ENCODE measurements at regions not wholly inside any gene's neighbourhood (a gene's known extent, or its start where the extent isn't known, plus 50 kb on each side); places are given as distances from the start of the nearest gene placed in this dataset.
"Not testable (repeated sequence)": the region's sequence is repeated elsewhere in the genome, so short reads cannot be mapped to it uniquely, and the experiment has no call there.

GRCh38 chr9:29968831-29969230 is 2395.6 kb upstream of the C9orf72 start:
- no peak for DNase-seq

- DNase-seq = no peak
Observed at GRCh38 chr9:29969408-29969807, 2396.1 kb upstream of the C9orf72 start.

GRCh38 chr9:29969856-29970647 is 2396.8 kb upstream of the C9orf72 start:
- DNase-seq = no peak

GRCh38 chr9:29974197-29974596 is 2400.9 kb upstream of the C9orf72 start:
- DNase-seq = no peak

GRCh38 chr9:29976981-29977380 is 2403.7 kb upstream of the C9orf72 start:
- no peak for DNase-seq

GRCh38 chr9:29981013-29981412 is 2403.4 kb upstream of the ACO1 start:
- no peak for DNase-seq

GRCh38 chr9:29999645-30000044 is 2384.8 kb upstream of the ACO1 start:
- DNase-seq = no peak

- DNase-seq = no peak
Observed at GRCh38 chr9:30010691-30011090, 2373.8 kb upstream of the ACO1 start.

GRCh38 chr9:30012622-30013021 is 2371.8 kb upstream of the ACO1 start:
- DNase-seq = no peak

GRCh38 chr9:30015073-30015472 is 2369.4 kb upstream of the ACO1 start:
- DNase-seq = no peak

GRCh38 chr9:30020161-30020560 is 2364.3 kb upstream of the ACO1 start:
- no peak for DNase-seq

- DNase-seq = no peak
Observed at GRCh38 chr9:30035761-30036160, 2348.7 kb upstream of the ACO1 start.

- no peak for DNase-seq
Observed at GRCh38 chr9:30036558-30036957, 2347.9 kb upstream of the ACO1 start.

GRCh38 chr9:30039712-30040111 is 2344.7 kb upstream of the ACO1 start:
- DNase-seq = no peak

GRCh38 chr9:30048396-30048795 is 2336.0 kb upstream of the ACO1 start:
- no peak for DNase-seq

- no peak for DNase-seq
Observed at GRCh38 chr9:30058463-30058862, 2326.0 kb upstream of the ACO1 start.

- no peak for DNase-seq
Observed at GRCh38 chr9:30060976-30061375, 2323.5 kb upstream of the ACO1 start.

- no peak for DNase-seq
Observed at GRCh38 chr9:30065888-30066287, 2318.6 kb upstream of the ACO1 start.

- DNase-seq = not testable (repeated sequence)
Observed at GRCh38 chr9:30069236-30069635, 2315.2 kb upstream of the ACO1 start.

- DNase-seq = peak; percentile 4
Observed at GRCh38 chr9:30075022-30075421, 2309.4 kb upstream of the ACO1 start.

GRCh38 chr9:30075451-30076199 is 2308.8 kb upstream of the ACO1 start:
- DNase-seq = no peak

GRCh38 chr9:30078195-30078594 is 2306.2 kb upstream of the ACO1 start:
- DNase-seq = no peak

GRCh38 chr9:30089428-30089827 is 2295.0 kb upstream of the ACO1 start:
- DNase-seq = no peak

- no peak for DNase-seq
Observed at GRCh38 chr9:30103647-30104394, 2280.6 kb upstream of the ACO1 start.
